Heart left ventricle (tissue), 13 donors: ENCODE measurements at regions not wholly inside any gene's neighbourhood (a gene's known extent, or its start where the extent isn't known, plus 50 kb on each side); places are given as distances from the start of the nearest gene placed in this dataset.

Source experiments
- POLR2A ChIP-seq, 2 donors: fragments of 450-650 bp; IDR thresholded peaks; one replicate each; pipeline ENCODE4 v1.6.1; 2017; ENCODE audit warnings: antibody characterized with exemption in 2 of 2, mild to moderate bottlenecking in 2 of 2, moderate library complexity in 2 of 2
- TF ChIP-seq, protein P1 (sequence below), 12 donors: fragments of 200-600 bp; sonication (generic) in 4 of 12; IDR thresholded peaks; one replicate each; pipeline versions ENCODE4 v1.5.0 to v1.8.0; 2018 to 2022; ENCODE audit warnings: antibody characterized with exemption in 12 of 12, mild to moderate bottlenecking in 5 of 12
- donor health status: ischemic (EF 13 %, LVEDD 7.1; RV severe dilation, severe dysfunction).
- donor health status: DM: no; HTN: yes; CAD: no.
- donor health status: DM: no; HTN: no; CAD: no.
- donor health status: ischemic (EF 25% LVEDD 6.9; RV normal size, moderate dysfunction).
- donor health status: ischemic (EF 25% LVEDD 5.7; RV mildly dilated, moderate dysfunction).
- donor health status: ischemic (EF 35%, LVEDD 5.7; RV mildly dilated, moderate dysfunction).
- donor health status: nonischemic (EF 11% LVEDD 7.7; RV severe dilation, severe dysfunction).
- donor health status: DM: yes; HTN: yes; CAD: no.
- donor health status: PGD.
- donor health status: ischemic (EF 29% LVEDD 5.4; RV normal size, mild dysfunction).
- donor health status: nonischemic (EF 23%, LVEDD 6.1; RV moderate dilation, normal function).

DNA sequence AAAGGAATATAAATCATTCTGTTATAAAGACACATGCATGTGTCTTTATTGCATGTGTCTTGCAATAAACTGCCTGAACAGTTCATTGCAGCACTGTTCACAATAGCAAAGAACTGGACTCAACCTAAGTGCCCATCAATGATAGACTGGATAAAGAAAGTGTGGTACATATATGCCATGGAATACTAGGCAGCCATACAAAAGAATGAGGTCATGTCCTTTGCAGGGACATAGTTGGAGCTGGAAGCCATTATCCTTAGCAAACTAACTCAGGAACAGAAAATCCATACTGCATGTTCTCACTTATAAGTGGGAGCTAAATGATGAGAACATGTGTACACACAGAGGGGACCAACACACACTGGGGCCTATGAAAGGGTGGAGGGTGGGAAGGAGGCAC lies 63.7 kb upstream of the CHD1 start:
- TF ChIP-seq POLR2A (IDR thresholded peaks at IDR 0.05), result no peak
- TF ChIP-seq, protein P1, sequence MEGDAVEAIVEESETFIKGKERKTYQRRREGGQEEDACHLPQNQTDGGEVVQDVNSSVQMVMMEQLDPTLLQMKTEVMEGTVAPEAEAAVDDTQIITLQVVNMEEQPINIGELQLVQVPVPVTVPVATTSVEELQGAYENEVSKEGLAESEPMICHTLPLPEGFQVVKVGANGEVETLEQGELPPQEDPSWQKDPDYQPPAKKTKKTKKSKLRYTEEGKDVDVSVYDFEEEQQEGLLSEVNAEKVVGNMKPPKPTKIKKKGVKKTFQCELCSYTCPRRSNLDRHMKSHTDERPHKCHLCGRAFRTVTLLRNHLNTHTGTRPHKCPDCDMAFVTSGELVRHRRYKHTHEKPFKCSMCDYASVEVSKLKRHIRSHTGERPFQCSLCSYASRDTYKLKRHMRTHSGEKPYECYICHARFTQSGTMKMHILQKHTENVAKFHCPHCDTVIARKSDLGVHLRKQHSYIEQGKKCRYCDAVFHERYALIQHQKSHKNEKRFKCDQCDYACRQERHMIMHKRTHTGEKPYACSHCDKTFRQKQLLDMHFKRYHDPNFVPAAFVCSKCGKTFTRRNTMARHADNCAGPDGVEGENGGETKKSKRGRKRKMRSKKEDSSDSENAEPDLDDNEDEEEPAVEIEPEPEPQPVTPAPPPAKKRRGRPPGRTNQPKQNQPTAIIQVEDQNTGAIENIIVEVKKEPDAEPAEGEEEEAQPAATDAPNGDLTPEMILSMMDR (IDR thresholded peaks at IDR 0.05), result no peak
